Suprapubic skin (tissue), 3 donors: ENCODE measurements at regions not wholly inside any gene's neighbourhood (a gene's known extent, or its start where the extent isn't known, plus 50 kb on each side); places are given as distances from the start of the nearest gene placed in this dataset.

Experiments used
- CTCF ChIP-seq, 2 donors: fragments of 200-600 bp in 1 of 2; fragments of 450-650 bp in 1 of 2; sonication (generic) in 1 of 2; IDR thresholded peaks; one replicate each; pipeline ENCODE4 v1.5.1; 2016 to 2019; ENCODE audit warnings: antibody characterized with exemption in 2 of 2, mild to moderate bottlenecking in 1 of 2, moderate library complexity in 1 of 2
- EP300 ChIP-seq: sonication (generic); formaldehyde crosslinking; IDR thresholded peaks from one replicate; pipeline ENCODE4 v1.6.1; 2017; ENCODE audit warnings: antibody characterized with exemption
- POLR2A ChIP-seq, 2 donors: fragments of 450-650 bp; IDR thresholded peaks; one replicate each; pipeline ENCODE4 v1.6.1; 2017; ENCODE audit warnings: antibody characterized with exemption in 2 of 2, mild to moderate bottlenecking in 2 of 2, moderate library complexity in 2 of 2

GRCh38 chr1:103898576-103899345 is 149.1 kb downstream of the AMY1C start:
- TF ChIP-seq CTCF (IDR thresholded peaks at IDR 0.05) (no peak), POLR2A (IDR thresholded peaks at IDR 0.05) (no peak), EP300 (no peak)
